Liver (tissue), 8 donors: ENCODE measurements at regions not wholly inside any gene's neighbourhood (a gene's known extent, or its start where the extent isn't known, plus 50 kb on each side); places are given as distances from the start of the nearest gene placed in this dataset.

Experiments
- DNase-seq: peaks from one replicate; pipeline ENCODE4 v3.0.0-alpha.2; 2017; ENCODE audit warnings: low spot score
- H3K27ac ChIP-seq, 2 donors: one replicate each; pipeline ENCODE4 v1.7.0; 2013; ENCODE audit warnings: inconsistent platforms in 2 of 2, low read length in 2 of 2, control low read depth in 1 of 2, low read depth in 1 of 2, mild to moderate bottlenecking in 1 of 2
- H3K27me3 ChIP-seq, 4 donors: one replicate each; pipeline versions ENCODE4 v1.6.1 to v1.7.0; 2013; ENCODE audit warnings: low read length in 3 of 4, inconsistent platforms in 1 of 4, mild to moderate bottlenecking in 1 of 4, moderate library complexity in 1 of 4; ENCODE audit not compliant: control insufficient read depth in 4 of 4, insufficient read depth in 4 of 4
- H3K36me3 ChIP-seq, 4 donors: one replicate each; pipeline versions ENCODE4 v1.6.1 to v1.7.0; 2013; ENCODE audit warnings: low read length in 3 of 4, mild to moderate bottlenecking in 3 of 4, low read depth in 1 of 4, moderate library complexity in 1 of 4; ENCODE audit not compliant: control insufficient read depth in 4 of 4, insufficient read depth in 3 of 4
- H3K4me1 ChIP-seq, 4 donors: one replicate each; pipeline versions ENCODE4 v1.6.1 to v1.7.0; 2013; ENCODE audit warnings: low read length in 3 of 4, mild to moderate bottlenecking in 3 of 4, moderate library complexity in 1 of 4; ENCODE audit not compliant: control insufficient read depth in 4 of 4, insufficient read depth in 4 of 4
- H3K4me3 ChIP-seq, 3 donors: one replicate each; pipeline versions ENCODE4 v1.6.1 to v1.7.0; 2013; ENCODE audit warnings: low read length in 3 of 3, control low read depth in 1 of 3, low read depth in 1 of 3, mild to moderate bottlenecking in 1 of 3
- H3K9ac ChIP-seq, 2 donors: one replicate each; pipeline ENCODE4 v1.7.0; 2013; ENCODE audit warnings: low read length in 2 of 2, mild to moderate bottlenecking in 2 of 2, moderate library complexity in 2 of 2, control low read depth in 1 of 2, low read depth in 1 of 2
- H3K9me3 ChIP-seq, 4 donors: one replicate each; pipeline versions ENCODE4 v1.6.1 to v1.7.0; 2013; ENCODE audit warnings: low read length in 3 of 4; ENCODE audit not compliant: control insufficient read depth in 4 of 4
- EGR1 ChIP-seq, 2 donors: IDR thresholded peaks; 2 replicates each; pipeline ENCODE4 v1.6.1; 2016 to 2018; ENCODE audit warnings: antibody characterized with exemption in 2 of 2, low read depth in 2 of 2
- FOXA1 ChIP-seq: IDR thresholded peaks from 2 replicates; pipeline ENCODE4 v1.6.1; 2016; ENCODE audit warnings: antibody characterized with exemption
- FOXA2 ChIP-seq: IDR thresholded peaks from 2 replicates; pipeline ENCODE4 v1.6.1; 2016; ENCODE audit warnings: antibody characterized with exemption
- GABPA ChIP-seq, 2 donors: IDR thresholded peaks in 1 of 2; conservative IDR thresholded peaks in 1 of 2; 2 replicates each; pipeline ENCODE4 v1.6.1; 2016; ENCODE audit warnings: antibody characterized with exemption in 2 of 2, mild to moderate bottlenecking in 1 of 2, moderate library complexity in 1 of 2
- HNF4A ChIP-seq, 2 donors: conservative IDR thresholded peaks; 2 replicates each; pipeline ENCODE4 v1.6.1; 2016; ENCODE audit warnings: antibody characterized with exemption in 2 of 2, mild to moderate bottlenecking in 2 of 2
- HNF4G ChIP-seq: IDR thresholded peaks from 2 replicates; pipeline ENCODE4 v1.6.1; 2016; ENCODE audit warnings: antibody characterized with exemption
- JUND ChIP-seq, 2 donors: IDR thresholded peaks; 2 replicates each; pipeline ENCODE4 v1.6.1; 2016; ENCODE audit warnings: antibody characterized with exemption in 2 of 2
- NR2F2 ChIP-seq: IDR thresholded peaks from 2 replicates; pipeline ENCODE4 v1.6.1; 2016; ENCODE audit warnings: antibody characterized with exemption
- RAD21 ChIP-seq, 2 donors: IDR thresholded peaks; 2 replicates each; pipeline ENCODE4 v1.6.1; 2016; ENCODE audit warnings: antibody characterized with exemption in 2 of 2, mild to moderate bottlenecking in 2 of 2
- RXRA ChIP-seq, 2 donors: IDR thresholded peaks; 2 replicates each; pipeline ENCODE4 v1.6.1; 2017 to 2018; ENCODE audit warnings: antibody characterized with exemption in 2 of 2, mild to moderate bottlenecking in 1 of 2
- SP1 ChIP-seq: IDR thresholded peaks from 2 replicates; pipeline ENCODE4 v1.6.1; 2018; ENCODE audit warnings: antibody characterized with exemption, mild to moderate bottlenecking
- TAF1 ChIP-seq: conservative IDR thresholded peaks from 2 replicates; pipeline ENCODE4 v1.6.1; 2016; ENCODE audit warnings: antibody characterized with exemption, mild to moderate bottlenecking
- YY1 ChIP-seq: IDR thresholded peaks from 2 replicates; pipeline ENCODE4 v1.6.1; 2016; ENCODE audit warnings: antibody characterized with exemption, mild to moderate bottlenecking
- WGBS: extraction: QIAGEN DNeasy Blood & Tissue Kit; methylation state at CpG from one replicate; pipeline ENCODE4 v1.1.7; 2013; 5-methylcytosine and 5-hydroxymethylcytosine counted together
- TF ChIP-seq, protein P1 (sequence below): IDR thresholded peaks from 2 replicates; pipeline ENCODE4 v1.6.1; 2016; ENCODE audit warnings: antibody characterized with exemption
- TF ChIP-seq, protein P2 (sequence below): IDR thresholded peaks from 2 replicates; pipeline ENCODE4 v1.6.1; 2016; ENCODE audit warnings: antibody characterized with exemption
- TF ChIP-seq, protein P3 (sequence below): IDR thresholded peaks from 2 replicates; pipeline ENCODE4 v1.6.1; 2016; ENCODE audit warnings: antibody characterized with exemption
- TF ChIP-seq, protein P4 (sequence below): IDR thresholded peaks from 2 replicates; pipeline ENCODE4 v1.6.1; 2016; ENCODE audit warnings: antibody characterized with exemption, mild to moderate bottlenecking
- TF ChIP-seq, protein P5 (sequence below): fragments of 150-350 bp; IDR thresholded peaks from 2 replicates; pipeline ENCODE4 v1.5.1; 2017; ENCODE audit warnings: improper control_type of control experiment, low read depth, low read length; ENCODE audit not compliant: missing input control
- donor health status: healthy.
- donor health status: healthy.
- donor health status: healthy.
- donor health status: healthy.
- donor health status: healthy.

DNA sequence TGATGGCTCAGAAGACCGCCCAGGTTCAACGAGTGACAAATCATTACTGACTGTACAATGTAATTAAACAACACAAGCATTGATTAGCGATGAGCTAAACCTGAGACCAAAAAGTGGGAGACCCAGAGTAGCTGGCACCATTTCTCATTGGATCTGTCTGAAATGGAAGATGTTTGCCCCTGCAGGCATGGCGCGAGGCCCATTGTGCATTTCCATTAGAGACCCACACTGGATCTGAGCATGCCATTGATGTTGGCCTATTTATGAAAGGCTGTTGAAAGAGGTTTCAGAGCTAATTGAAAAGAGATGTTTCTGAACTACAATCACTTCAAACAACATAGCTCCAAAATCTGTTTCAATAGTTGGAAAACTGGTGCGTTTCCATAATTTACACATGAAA, 196.7 kb downstream of the TFAP2B start:
- H3K27me3 ChIP-seq: no peaks in the 10 kb centered on the region
- TF ChIP-seq, protein P1, sequence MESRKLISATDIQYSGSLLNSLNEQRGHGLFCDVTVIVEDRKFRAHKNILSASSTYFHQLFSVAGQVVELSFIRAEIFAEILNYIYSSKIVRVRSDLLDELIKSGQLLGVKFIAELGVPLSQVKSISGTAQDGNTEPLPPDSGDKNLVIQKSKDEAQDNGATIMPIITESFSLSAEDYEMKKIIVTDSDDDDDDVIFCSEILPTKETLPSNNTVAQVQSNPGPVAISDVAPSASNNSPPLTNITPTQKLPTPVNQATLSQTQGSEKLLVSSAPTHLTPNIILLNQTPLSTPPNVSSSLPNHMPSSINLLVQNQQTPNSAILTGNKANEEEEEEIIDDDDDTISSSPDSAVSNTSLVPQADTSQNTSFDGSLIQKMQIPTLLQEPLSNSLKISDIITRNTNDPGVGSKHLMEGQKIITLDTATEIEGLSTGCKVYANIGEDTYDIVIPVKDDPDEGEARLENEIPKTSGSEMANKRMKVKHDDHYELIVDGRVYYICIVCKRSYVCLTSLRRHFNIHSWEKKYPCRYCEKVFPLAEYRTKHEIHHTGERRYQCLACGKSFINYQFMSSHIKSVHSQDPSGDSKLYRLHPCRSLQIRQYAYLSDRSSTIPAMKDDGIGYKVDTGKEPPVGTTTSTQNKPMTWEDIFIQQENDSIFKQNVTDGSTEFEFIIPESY: no peak
- TF ChIP-seq, protein P2, sequence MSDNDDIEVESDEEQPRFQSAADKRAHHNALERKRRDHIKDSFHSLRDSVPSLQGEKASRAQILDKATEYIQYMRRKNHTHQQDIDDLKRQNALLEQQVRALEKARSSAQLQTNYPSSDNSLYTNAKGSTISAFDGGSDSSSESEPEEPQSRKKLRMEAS: no peak
- TF ChIP-seq, protein P3, sequence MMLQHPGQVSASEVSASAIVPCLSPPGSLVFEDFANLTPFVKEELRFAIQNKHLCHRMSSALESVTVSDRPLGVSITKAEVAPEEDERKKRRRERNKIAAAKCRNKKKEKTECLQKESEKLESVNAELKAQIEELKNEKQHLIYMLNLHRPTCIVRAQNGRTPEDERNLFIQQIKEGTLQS: no peak
- TF ChIP-seq RXRA (IDR thresholded peaks at IDR 0.05) (no peak), FOXA1 (no peak), HNF4G (no peak), GABPA (IDR thresholded peaks at IDR 0.05 in 1 of 2, conservative IDR thresholded peaks at IDR 0.05 in 1 of 2) (no peak), JUND (IDR thresholded peaks at IDR 0.05) (no peak), FOXA2 (no peak), RAD21 (IDR thresholded peaks at IDR 0.05) (no peak), HNF4A (conservative IDR thresholded peaks at IDR 0.05) (no peak), TAF1 (no peak), YY1 (no peak), SP1 (no peak), NR2F2 (no peak), EGR1 (IDR thresholded peaks at IDR 0.05; ENCODE audit: low read depth in 2 of 2) (no peak)
- TF ChIP-seq, protein P4, sequence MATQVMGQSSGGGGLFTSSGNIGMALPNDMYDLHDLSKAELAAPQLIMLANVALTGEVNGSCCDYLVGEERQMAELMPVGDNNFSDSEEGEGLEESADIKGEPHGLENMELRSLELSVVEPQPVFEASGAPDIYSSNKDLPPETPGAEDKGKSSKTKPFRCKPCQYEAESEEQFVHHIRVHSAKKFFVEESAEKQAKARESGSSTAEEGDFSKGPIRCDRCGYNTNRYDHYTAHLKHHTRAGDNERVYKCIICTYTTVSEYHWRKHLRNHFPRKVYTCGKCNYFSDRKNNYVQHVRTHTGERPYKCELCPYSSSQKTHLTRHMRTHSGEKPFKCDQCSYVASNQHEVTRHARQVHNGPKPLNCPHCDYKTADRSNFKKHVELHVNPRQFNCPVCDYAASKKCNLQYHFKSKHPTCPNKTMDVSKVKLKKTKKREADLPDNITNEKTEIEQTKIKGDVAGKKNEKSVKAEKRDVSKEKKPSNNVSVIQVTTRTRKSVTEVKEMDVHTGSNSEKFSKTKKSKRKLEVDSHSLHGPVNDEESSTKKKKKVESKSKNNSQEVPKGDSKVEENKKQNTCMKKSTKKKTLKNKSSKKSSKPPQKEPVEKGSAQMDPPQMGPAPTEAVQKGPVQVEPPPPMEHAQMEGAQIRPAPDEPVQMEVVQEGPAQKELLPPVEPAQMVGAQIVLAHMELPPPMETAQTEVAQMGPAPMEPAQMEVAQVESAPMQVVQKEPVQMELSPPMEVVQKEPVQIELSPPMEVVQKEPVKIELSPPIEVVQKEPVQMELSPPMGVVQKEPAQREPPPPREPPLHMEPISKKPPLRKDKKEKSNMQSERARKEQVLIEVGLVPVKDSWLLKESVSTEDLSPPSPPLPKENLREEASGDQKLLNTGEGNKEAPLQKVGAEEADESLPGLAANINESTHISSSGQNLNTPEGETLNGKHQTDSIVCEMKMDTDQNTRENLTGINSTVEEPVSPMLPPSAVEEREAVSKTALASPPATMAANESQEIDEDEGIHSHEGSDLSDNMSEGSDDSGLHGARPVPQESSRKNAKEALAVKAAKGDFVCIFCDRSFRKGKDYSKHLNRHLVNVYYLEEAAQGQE: no peak
- TF ChIP-seq, protein P5, sequence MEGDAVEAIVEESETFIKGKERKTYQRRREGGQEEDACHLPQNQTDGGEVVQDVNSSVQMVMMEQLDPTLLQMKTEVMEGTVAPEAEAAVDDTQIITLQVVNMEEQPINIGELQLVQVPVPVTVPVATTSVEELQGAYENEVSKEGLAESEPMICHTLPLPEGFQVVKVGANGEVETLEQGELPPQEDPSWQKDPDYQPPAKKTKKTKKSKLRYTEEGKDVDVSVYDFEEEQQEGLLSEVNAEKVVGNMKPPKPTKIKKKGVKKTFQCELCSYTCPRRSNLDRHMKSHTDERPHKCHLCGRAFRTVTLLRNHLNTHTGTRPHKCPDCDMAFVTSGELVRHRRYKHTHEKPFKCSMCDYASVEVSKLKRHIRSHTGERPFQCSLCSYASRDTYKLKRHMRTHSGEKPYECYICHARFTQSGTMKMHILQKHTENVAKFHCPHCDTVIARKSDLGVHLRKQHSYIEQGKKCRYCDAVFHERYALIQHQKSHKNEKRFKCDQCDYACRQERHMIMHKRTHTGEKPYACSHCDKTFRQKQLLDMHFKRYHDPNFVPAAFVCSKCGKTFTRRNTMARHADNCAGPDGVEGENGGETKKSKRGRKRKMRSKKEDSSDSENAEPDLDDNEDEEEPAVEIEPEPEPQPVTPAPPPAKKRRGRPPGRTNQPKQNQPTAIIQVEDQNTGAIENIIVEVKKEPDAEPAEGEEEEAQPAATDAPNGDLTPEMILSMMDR: no peak
- WGBS: 94% methylated on average over 6 of the region's 6 CpGs
- DNase-seq: no peak
- H3K4me3 ChIP-seq: no peak overlapping the region
- no peaks in the 10 kb centered on the region for H3K4me1 ChIP-seq
- H3K36me3 ChIP-seq: no peaks in the 10 kb centered on the region
- no peak overlapping the region for H3K27ac ChIP-seq
- no peaks in the 10 kb centered on the region for H3K9me3 ChIP-seq
- H3K9ac ChIP-seq: no peak overlapping the region
